ENCODE measurements at regions not wholly inside any gene's neighbourhood (a gene's known extent, or its start where the extent isn't known, plus 50 kb on each side); places are given as distances from the start of the nearest gene placed in this dataset.

DNA sequence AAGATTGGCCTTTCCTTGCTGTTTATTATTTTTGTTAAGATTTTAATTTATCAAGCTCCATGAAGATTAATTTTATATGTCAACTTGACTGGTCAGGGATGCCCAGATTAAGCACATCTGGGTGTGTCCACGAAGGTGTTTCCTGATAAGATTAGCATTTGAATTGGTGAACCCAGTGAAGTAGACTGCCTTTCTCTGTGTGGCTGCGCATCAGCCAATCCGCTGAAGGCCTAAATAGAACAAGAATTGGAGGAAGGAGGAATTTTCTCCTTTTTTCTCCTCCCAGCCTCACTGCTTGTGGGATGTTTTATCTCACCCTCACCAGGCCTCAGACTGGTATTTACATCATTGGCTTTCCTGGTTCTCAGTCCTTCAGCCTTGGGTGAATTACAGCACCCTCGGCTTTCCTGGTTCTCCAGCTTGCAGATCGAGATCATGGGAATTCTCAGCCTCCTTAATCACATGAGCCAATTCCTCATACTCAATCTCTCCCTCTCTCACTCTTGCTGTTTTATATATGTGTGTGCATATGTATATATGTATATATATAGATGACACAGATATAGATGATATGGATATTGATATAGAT is 135.4 kb upstream of the SPEF2 start:
- no peak for DNase-seq (ENCODE audit: low spot score)
- in situ Hi-C loops (cut with HindIII; ENCODE audit: low sequenced_read_pairs) = no loop called here

DNA sequence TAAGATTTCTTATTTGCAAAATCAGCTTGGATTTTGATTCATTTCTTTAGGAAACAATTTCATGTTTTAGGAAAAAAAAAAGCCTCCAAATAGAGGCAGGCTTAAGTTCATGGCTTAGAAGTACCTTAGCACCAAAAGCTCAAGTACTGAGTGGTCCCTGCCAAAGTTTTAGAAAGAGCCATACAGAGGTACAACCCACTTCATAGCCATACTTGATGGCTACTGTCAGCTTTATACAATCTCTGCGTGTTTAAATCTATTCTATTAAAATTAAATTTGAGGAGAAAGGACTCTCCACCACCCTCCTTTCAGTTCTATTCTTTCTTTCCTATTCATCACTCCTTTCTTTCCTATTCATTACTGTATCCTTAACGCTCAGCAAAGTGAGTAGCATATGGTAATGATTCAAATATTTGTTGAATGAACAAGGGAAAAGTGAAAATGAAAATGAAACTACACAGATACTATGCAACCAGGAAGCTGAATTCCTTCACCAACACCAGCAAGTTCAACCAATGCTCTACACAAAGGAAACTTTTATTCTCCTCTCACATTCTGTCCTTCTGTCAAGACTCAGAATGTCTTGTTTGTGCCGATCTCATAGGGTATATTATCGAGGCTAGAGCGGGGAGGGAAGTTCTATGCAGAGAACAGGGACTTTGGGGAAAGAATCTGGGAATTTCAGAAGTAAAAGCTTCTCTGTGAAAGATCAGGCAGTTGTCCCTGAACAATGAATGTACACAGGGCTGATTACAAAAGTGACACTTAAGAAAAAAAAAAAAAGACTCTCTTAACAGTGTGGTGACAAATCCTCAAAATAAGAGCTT is 138.6 kb upstream of the SPEF2 start:
- no peak for DNase-seq (ENCODE audit: low spot score)
- in situ Hi-C loops (cut with HindIII; ENCODE audit: low sequenced_read_pairs) = no loop called here

- in situ Hi-C loops (cut with HindIII; ENCODE audit: low sequenced_read_pairs) = no loop called here
- DNase-seq (ENCODE audit: low spot score) = no peak
Measured at GRCh38 chr5:35477911-35478310, 139.8 kb upstream of the SPEF2 start.

GRCh38 chr5:35477321-35477720 is 140.3 kb upstream of the SPEF2 start:
- in situ Hi-C loops (cut with HindIII; ENCODE audit: low sequenced_read_pairs) = no loop called here
- DNase-seq (ENCODE audit: low spot score) = no peak

DNA sequence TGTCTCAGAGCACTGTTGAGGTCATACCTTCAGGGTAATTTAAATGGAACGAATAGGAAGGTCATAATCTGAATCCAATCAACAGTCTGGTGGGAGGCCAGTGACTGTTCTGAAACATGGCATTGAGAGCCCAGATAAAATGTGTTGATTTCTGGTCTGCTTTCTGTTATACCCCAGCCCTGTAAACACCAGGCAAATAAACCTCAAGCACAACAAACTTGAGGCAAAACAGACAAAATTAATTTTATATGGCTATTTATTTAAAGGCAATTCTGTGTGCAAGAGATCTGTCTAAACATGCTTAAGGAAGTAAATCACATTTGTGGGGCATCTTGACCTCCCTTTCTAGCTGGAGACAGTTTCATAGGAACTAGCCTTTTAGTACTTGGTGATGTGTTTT is 140.9 kb upstream of the SPEF2 start:
- in situ Hi-C loops (cut with HindIII; ENCODE audit: low sequenced_read_pairs) = no loop called here
- DNase-seq (ENCODE audit: low spot score) = no peak

GRCh38 chr5:35476036-35476435 is 141.6 kb upstream of the SPEF2 start:
- DNase-seq (ENCODE audit: low spot score) = no peak
- in situ Hi-C loops (cut with HindIII; ENCODE audit: low sequenced_read_pairs) = no loop called here

DNA sequence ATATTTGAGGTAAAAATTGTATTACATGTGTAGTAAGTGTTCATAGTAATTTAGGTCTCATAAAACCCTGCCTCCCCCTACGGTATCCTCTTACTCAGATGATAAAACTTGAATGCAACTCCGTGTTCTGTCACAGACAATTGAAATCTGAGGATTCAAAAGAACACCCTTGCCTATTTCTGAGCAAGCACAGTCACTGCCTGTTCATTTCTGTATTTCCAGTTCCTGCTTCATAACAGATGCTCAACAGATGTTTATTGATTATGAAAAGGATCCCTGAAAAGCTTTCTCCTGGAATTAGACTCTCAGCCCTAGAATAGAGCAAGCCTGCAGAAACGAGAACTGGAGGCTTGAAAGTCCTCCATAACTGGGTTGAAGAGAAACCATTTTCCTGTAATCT is 144.1 kb upstream of the SPEF2 start:
- no peak for DNase-seq (ENCODE audit: low spot score)
- in situ Hi-C loops (cut with HindIII; ENCODE audit: low sequenced_read_pairs) = no loop called here

GRCh38 chr5:35470866-35471265 is 146.8 kb upstream of the SPEF2 start:
- no peak for DNase-seq (ENCODE audit: low spot score)
- in situ Hi-C loops (cut with HindIII; ENCODE audit: low sequenced_read_pairs) = no loop called here

DNA sequence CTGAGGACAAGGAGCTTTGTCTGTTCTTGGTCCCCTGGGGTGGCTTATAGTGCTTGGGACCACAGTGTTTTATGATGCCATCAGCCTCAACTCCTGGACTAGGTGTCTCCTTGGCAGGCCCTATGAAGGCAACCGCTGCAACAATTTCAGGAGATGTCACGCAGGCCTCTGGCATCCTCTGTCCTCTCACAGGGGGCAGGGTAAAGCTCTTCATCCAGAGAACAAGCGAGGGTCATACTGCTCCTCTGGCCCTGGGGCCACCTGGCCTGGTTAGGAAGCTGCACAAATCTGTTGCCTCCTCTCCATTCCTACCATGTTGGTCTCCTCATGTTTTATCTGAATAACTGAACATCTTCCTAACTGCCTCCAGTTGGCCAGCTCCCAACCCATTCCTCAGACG is 148.9 kb upstream of the SPEF2 start:
- no peak for DNase-seq (ENCODE audit: low spot score)
- in situ Hi-C loops (cut with HindIII; ENCODE audit: low sequenced_read_pairs) = no loop called here

DNA sequence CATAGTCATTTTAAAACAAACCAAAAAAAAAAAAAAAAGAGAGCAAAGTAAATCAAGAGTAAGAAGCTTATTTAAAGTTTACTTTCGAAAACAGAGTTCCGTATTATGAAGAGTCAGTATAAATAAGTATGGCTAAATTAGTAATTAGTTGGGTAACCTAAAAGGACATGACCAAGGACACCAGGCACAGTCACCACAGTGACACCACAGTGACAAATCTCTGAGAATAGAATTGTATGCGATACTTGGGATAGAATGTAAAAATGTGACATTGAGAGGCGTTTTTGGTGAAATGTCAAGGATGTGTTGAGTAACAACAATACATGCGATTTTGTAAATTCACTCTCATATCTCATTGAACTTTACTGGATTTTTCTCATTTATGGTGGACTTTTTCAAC is 150.9 kb upstream of the SPEF2 start:
- in situ Hi-C loops (cut with HindIII; ENCODE audit: low sequenced_read_pairs) = no loop called here
- DNase-seq (ENCODE audit: low spot score) = no peak

- DNase-seq (ENCODE audit: low spot score) = no peak
- in situ Hi-C loops (cut with HindIII; ENCODE audit: low sequenced_read_pairs) = no loop called here
Measured at GRCh38 chr5:35464757-35465156, 152.9 kb upstream of the SPEF2 start.

DNA sequence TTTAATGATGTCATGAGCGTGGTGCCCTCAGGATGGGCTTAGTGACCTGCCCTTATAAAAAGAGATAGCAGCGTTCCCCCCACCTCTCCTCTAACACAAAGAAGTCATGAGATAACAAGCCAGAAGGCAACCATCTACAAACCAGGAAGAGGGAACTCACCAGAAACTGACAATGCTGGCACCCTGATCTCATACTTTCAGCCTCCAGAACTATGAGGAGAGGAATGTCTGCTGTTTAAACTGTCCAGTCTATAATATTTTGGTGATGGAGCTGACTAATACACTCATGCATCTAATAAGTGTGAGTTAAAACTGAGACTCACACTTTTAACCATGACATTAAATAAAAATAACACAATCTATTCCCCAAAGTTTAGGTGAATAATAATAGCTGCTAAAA is 156.1 kb upstream of the SPEF2 start:
- in situ Hi-C loops (cut with HindIII; ENCODE audit: low sequenced_read_pairs) = no loop called here
- no peak for DNase-seq (ENCODE audit: low spot score)

DNA sequence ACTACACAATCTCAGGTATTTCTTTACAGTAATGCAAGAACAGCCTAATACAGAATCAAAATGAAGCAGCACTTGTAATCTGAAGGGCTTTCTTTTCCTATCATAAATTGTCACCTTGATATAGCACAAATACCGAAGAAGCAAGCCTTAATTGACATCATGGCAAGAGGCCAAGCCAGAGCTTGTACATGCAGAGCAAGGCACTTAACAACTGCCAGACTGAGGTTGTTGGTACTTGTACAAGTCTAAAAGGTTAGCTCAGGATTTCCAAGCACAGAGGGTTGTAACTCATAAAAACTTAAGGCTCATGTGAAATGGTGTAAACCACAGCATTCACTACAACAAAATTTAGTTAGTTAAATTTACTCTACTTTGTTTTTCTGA is 158.8 kb upstream of the SPEF2 start:
- in situ Hi-C loops (cut with HindIII; ENCODE audit: low sequenced_read_pairs) = no loop called here
- no peak for DNase-seq (ENCODE audit: low spot score)

GRCh38 chr5:35457912-35458823 is 159.5 kb upstream of the SPEF2 start:
- no peak for DNase-seq (ENCODE audit: low spot score)
- in situ Hi-C loops (cut with HindIII; ENCODE audit: low sequenced_read_pairs) = no loop called here

GRCh38 chr5:35456506-35456905 is 161.2 kb upstream of the SPEF2 start:
- in situ Hi-C loops (cut with HindIII; ENCODE audit: low sequenced_read_pairs) = no loop called here
- no peak for DNase-seq (ENCODE audit: low spot score)

DNA sequence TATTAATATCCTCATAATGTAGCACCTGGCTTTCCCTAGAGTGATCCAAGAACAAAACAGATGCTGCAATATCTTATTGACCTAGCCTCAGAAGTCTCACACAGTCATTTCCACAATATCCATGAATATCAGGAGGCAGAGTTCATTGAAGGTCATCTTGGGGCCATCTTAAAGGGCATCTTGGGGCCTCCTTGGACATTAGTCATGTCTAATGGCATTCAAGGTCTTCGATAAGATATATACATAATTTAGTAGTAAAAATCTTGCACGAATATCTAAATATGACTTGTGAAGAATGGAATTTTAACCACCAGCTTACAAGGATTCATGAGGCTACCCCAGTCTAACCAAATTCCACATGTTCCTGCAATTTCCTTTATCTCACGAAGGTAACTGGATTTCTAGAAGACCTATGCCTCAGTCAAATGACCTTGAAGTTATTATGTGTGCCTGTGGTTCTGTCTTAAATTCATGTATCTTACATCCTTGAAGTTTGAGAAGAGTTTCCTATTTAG is 163.6 kb upstream of the SPEF2 start:
- no peak for DNase-seq (ENCODE audit: low spot score)
- in situ Hi-C loops (cut with HindIII; ENCODE audit: low sequenced_read_pairs) = no loop called here

DNA sequence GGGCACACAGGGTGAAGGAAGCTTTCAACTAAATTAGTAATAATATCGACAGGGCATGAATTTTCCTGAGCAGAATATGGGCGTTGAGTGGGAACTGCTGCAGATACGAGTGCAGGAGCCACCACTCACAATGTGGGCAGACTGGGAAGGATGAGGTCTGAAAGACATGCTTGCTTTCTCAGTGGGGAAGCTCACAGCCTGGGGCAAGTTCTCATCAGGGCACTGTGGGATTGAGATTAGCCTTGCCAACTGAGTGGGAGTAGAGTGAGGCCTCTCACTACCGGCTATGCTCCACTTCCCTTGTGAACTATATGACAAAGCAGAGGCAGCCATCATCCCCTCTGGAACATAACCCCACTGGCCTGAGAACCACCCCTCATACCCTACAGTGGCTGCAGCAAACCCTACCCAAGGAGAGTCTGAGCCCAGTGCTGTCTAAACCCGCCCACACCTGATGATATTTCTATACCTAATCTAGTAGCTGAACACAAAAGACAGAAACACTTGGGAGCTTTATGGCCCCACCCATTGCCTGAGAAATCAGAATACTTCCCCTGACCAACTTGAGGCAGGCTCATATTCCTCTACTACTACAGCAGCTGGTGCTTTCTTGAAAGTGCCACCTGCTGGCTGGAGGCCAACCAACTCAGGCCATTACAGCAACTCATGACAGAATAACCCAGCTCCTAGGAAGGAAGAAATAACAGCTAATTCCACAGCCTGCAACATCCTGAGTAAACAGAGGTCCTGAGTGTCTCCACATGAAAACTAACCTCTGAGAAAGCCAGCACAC is 173.7 kb upstream of the SPEF2 start:
- no peak for DNase-seq (ENCODE audit: low spot score)
- in situ Hi-C loops (cut with HindIII; ENCODE audit: low sequenced_read_pairs) = no loop called here

DNA sequence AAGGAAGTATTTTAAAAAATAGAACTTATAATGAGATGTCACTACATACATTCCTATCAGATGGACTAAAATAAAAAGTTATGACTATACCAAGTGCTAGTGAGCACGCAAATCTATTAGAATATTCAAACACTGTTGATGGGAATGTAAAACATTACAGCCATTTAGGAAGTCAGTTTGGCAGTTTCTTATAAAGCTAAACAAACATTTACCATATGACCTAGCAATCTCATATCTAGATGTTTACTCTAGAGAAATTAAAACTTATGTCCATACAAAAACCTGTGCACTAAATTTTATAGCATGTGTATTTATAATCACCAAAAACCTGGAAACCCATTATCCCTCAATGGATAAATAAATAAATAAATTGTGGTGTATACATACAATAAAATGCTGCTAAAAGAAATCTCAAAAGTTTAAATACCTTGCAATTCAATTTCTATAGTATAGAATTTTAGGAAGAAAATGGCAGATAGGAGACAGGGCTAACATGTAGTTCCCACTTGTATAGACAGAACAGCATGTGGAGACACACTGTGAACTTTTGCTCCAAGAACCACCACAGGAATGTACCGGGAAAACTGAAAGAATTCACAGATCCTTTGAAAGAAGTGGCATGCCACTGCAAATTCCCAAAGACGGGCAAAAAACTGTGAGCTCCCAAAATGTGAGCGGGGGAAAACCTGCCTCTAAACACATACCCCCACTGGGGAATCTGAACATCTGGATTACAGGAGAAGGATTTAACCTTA is 174.6 kb upstream of the SPEF2 start:
- no peak for DNase-seq (ENCODE audit: low spot score)
- in situ Hi-C loops (cut with HindIII; ENCODE audit: low sequenced_read_pairs) = no loop called here

GRCh38 chr5:35440409-35440808 is 177.3 kb upstream of the SPEF2 start:
- in situ Hi-C loops (cut with HindIII; ENCODE audit: low sequenced_read_pairs) = no loop called here
- no peak for DNase-seq (ENCODE audit: low spot score)

Measured in G401 (cell line).